HS-5 (cell line): ENCODE measurements at regions not wholly inside any gene's neighbourhood (a gene's known extent, or its start where the extent isn't known, plus 50 kb on each side); places are given as distances from the start of the nearest gene placed in this dataset.

Experiments used
- DNase-seq: peaks from one replicate; pipeline ENCODE4 v3.0.0-alpha.2; 2012; ENCODE audit warnings: low read depth

- DNase-seq = no peak
Observed at GRCh38 chr3:110749006-110749405, 322.6 kb upstream of the NECTIN3 start.

DNA sequence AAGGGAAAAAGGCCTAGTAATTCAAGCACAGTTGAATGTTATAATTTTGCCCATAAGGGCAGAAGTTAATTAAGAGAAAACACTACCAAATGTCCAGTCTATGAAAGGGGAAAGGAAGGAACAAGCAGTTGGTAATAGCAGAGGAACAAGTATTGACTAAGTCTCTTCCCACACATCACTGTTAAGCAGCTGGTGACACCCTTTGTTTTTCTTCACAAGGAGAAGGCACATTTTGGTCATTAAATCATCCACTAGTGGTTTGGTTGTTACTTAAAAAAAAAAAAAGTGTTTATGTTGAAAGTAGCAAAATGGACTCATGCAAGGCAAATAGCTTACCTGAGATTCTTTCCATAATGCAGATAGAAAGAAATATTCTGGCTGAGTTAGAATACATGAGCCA is 321.4 kb upstream of the NECTIN3 start:
- DNase-seq = no peak

DNA sequence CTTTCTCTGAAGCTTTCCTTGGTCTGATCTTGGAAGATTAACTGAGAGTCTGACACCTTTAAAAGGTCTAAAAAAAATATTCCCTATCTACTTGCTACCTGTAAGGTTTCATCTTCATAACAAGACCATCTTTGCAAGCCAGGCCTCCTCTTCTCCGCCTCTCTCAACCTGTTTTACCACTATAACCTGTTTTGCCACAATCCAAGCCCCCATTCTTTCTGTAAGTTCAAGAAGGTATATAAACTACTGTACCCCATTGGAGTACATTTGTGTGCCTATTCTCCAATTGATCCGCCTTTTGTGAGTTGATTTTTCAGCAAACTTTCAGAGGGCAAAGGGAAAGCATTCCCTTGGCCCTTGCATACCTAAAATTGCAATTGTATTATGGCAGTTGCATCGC is 319.3 kb upstream of the NECTIN3 start:
- no peak for DNase-seq

DNA sequence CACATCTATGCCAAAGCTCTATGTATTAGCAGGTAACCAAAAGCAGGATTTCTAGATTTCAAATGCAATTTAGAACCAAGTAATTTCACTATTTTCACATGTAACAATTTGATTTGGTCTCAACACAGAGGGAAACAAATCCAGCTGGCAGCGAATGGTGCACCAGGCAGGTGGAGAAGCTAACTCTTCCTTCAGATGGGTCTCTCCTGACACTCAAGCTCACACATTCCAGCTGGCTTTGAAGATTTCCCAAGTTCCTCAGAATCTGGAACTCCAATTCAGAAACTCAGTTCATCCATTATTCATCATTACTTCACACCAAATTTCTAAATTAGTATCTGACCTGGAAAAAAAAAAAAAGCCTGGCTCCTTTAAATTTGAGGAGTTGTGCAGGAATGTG is 318.1 kb upstream of the NECTIN3 start:
- DNase-seq = no peak

GRCh38 chr3:110754212-110754916 is 317.3 kb upstream of the NECTIN3 start:
- DNase-seq = no peak

GRCh38 chr3:110755345-110755744 is 316.3 kb upstream of the NECTIN3 start:
- DNase-seq = no peak

GRCh38 chr3:110756705-110757104 is 314.9 kb upstream of the NECTIN3 start:
- DNase-seq = no peak

GRCh38 chr3:110758208-110758607 is 313.4 kb upstream of the NECTIN3 start:
- DNase-seq = no peak

DNA sequence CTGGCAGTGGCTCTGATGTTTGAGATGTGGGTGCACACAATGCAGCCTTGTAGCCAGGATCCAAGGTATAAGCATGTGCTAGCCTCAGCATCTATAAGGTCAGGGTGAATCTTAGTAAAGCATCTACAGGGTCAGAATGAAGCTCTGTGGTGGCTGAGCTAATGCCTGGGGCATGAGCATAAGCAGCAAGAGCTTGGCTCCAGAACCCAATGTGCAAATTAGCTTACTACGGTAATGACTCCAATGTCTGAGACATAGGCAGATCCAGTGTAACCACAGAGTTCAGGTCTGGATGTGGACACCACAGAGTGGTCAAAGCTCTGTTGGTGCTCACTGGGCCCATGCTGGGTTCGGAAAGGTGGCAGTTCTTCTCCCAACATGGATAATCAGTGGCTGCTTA is 304.5 kb upstream of the NECTIN3 start:
- no peak for DNase-seq

DNA sequence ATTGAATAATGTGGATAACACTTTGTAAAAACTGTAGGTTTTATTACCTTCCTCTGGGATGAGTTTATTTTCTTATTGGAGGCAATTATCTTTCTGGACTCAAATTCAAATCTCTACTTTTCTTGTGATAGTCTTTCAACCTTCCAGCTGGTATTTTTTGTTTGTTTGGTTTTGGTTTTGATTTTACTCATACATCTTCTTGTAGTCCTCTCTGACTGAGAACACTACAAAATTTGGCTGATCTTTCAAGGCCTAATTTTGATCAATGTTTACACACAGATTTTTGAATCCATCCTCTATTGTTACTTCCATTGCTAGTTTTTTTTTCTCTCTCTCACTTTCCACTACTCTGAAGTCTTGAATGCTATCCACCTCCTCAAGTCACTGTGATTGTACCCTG is 303.8 kb upstream of the NECTIN3 start:
- DNase-seq = no peak

GRCh38 chr3:110773413-110773954 is 298.1 kb upstream of the NECTIN3 start:
- DNase-seq = peak; percentile 48

DNA sequence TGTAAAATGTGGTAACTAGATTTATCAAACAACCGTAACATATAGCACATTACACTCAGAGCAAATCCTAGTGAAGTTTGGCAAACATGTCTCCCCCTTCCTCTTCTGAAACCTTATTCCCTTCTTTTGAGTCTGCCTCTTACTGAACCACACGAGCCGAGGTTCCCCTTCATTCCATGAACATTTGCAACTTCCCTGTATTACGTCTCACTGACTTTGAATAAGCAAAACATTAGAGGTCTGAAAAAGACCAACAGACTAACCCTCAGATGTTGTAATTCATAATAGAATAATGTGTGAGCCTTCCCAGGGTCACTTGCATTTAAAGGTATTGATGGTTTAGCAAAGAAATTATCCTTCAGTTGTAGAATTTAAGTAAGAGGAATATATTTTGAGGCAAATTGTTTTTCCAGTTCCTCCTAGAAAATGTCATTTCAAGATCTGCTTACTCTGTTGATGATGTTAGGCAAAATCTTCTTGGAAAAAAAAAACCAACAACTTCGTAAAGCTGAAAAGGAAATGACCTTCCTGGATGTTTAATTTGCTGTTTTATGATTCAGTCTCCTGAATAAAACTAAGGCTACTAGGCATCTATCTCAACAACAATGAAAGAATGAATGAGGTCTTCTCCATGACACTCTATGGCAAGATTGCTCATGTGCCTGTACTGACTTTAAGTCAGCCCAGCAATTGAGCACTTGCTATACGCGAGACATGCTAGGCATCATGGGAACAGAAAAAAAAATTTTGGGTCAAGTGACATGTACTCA is 296.9 kb upstream of the NECTIN3 start:
- DNase-seq = no peak

DNA sequence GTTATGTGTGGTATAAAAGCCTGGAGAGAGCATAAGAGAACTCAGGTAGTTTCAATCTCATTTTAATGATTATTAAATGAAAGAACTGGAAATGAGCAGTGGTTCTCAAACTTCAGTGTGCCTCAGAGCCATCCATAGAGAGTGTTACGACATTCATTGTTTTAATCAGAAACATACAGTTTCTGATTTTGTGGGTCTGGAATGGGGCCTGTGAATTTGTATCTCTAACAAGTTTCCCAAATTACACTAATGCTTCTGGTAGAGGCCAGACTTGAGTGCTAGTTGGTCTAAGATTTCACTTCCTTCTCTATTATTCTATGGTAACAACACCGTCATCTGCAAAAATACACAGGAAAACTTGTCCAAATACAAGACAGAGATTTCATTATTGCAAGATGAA is 292.0 kb upstream of the NECTIN3 start:
- no peak for DNase-seq

DNA sequence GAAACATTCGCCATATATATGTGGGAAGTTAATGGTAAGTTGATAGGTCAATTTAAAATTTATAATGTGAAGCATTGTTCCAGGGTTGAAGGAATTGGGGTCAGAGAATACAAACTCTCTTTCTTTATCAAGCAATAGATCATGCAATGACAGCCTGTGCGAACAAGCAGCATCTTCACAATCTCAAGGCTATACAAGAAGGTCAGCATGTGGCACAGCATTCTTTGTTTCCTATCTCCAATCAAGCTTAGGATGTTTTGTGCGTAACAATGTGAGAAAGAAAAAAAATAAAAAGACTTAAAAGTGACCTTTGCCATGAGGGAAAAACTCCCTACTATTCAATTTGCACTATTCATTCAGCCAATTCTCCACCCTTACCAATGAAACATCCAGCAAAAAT is 288.1 kb upstream of the NECTIN3 start:
- no peak for DNase-seq

DNA sequence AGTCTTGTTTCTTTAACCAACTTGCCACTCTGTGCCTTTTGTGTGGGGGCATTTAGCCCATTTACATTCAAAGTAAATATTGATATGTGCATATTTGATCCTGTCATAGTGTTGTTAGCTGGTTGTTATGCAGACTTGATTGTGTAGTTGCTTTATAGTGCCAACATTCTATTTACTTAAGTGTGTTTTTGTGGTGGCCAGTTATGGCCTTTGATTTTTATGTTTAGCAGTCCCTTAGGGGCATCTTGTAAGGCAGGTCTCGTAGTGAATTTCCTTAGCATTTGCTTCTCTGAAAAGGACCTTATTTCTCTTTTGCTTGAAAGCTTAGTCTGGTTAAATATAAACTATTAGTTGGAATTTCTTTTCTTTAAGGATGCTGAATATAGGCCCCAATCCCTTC is 282.8 kb upstream of the NECTIN3 start:
- no peak for DNase-seq

DNA sequence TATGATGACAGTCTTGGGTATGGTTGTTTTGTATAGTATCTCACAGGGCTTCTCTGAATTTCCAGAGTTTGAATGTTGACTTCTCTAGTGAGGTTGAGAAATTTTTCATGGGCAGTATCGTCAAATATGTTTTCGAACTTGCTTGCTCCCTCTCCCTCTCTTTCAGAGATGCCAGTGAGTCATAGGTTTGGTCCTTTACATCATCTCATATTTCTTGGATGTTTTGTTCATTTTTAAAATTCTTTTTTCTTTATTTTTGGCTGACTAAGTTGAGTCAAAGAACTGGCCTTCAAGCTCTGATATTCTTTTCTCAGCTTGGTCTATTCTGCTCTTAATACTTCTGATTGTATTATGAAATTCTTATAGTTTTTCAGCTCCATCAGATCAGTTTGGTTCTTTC is 282.3 kb upstream of the NECTIN3 start:
- DNase-seq = peak; percentile 53

GRCh38 chr3:110790631-110791030 is 281.0 kb upstream of the NECTIN3 start:
- no peak for DNase-seq

GRCh38 chr3:110791995-110792686 is 279.5 kb upstream of the NECTIN3 start:
- DNase-seq = no peak

GRCh38 chr3:110793611-110794010 is 278.0 kb upstream of the NECTIN3 start:
- DNase-seq = no peak

DNA sequence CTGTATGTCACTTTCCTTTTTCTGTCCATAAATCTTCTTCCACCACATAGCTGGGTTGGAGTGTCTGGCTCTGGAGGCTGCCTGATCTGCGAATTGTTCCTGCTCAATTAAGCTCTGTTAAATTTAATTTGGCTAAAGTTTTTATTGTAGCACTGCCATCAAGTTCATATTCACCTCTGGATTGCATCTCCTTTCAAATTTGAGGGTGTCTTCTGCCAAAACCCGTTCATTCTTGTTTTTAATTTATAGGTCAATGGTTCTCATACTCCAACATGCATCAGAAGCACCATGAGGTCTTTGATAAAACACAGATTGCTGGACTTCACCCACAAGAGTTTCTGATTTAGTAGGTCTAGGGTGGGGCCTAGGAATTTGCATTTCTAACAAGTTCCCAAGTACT is 276.5 kb upstream of the NECTIN3 start:
- no peak for DNase-seq

DNA sequence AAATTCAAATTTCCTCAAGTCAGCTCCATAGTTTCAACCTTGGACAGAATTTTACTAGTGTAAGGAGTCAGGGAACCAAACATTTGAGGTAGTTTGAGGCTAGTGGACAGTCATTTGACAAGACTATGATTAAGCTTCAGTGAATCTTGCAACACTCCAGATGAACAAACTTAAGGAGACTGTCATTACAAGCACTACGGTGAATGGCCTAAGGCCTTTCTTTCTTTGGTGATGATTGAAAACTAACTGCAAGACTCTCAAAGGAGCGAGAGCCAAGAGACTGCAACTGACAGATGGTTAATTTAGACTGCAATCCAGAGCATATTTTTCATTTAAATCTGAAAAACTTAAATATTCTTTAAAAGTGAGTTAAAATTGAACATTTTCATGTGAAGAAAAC is 272.3 kb upstream of the NECTIN3 start:
- no peak for DNase-seq

DNA sequence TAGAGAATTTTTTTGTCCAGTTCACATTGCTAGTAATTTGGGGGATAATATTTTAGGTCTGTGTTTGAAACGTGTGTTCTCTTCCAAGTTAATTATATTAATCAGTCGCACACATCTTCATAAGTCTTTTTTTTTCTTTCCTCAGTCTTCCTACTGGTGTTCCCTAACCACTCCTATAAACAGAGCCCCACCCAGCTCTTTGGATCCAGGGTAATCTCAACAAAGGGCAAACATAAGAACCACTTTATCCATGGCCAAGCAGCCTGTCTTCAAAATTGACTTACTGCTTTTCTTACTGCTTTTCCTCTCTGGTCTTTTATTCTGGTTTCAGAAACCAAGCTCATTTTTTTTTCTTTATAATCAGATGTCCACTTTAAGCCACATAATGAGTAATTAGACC is 266.8 kb upstream of the NECTIN3 start:
- DNase-seq = no peak

DNA sequence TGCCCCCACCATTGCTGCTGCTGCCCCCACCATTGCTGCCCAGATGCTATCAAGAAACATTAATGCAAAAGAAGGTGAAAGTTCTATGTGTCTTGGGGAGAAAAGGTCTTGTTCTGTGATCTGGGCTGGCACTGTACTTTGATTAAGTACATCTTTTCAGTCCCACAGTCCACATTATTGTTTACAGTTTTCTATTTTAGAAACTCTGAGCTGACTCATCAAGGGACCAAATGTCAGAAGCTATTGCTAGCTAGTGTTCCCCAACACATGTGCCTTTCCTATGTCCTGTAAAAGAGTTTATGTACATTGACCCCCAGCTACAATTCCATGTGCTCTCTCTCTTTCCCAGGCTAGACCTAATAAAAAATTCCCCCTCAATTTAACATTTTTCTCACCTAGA is 264.7 kb upstream of the NECTIN3 start:
- DNase-seq = no peak
